ENCODE measurements at regions not wholly inside any gene's neighbourhood (a gene's known extent, or its start where the extent isn't known, plus 50 kb on each side); places are given as distances from the start of the nearest gene placed in this dataset.
A peak's percentile ranks its signal among the peaks of the same experiment; 100 is the strongest.
"Not testable (repeated sequence)": the region's sequence is repeated elsewhere in the genome, so short reads cannot be mapped to it uniquely, and the experiment has no call there.

DNA sequence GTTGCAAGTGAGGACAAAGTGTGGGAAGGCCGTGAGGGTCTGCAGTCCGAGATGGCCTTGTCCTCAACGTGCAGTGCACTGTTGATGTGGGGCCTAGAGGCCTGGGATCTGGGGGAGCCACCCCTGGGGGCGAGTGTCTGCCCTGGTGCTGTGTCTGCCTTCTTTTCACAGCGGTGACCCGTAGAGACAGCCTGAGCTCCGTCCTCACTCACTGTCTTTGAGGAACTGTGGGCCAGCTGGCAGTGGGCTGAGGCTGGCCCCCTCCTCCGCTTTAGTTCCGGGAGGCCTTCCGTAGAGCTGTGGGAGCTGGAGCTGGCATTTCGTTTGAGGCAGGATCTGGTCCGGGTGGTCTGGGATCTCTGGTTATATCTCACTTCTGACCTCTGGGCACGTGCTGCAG is 1370.6 kb downstream of the CDH12 start:
- not testable (repeated sequence) for DNase-seq

DNA sequence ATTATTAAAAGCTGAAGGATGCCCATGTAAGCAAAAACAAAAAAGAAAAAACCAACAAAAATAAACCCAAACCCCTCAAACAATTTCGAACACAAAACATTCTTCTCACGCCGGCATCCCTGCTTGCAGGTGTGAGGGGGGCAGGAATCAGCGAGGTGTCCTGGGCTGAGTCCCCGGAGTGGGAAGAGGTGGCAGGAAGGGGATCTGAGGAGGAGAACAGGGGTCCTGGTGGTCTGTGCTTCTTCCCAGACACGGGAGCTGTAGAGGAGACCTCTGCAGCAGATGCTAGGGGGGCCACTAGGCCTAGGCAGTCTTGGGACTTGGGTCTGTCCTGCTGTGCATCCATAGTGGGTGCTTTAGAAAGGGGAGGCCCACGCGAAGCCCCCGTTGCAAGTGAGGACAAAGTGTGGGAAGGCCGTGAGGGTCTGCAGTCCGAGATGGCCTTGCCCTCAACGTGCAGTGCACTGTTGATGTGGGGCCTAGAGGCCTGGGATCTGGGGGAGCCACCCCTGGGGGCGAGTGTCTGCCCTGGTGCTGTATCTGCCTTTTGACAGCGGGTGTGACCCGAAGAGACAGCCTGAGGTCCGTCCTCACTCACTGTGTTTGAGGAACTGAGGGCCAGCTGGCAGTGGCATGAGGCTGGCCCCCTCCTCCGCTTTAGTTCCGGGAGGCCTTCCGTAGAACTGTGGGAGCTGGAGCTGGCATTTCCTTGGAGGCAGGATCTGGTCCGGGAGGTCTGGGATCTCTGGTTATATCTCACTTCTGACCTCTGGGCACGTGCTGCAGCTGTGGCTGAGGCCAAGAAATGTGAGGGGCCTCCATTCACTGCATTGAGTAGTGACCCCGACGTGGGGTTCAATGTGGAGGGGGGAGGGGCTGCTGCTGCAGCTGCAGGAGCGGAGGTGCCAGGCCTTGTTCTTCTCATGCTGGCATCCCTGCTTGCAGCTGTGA is 1371.5 kb downstream of the CDH12 start:
- DNase-seq: not testable (repeated sequence)

DNA sequence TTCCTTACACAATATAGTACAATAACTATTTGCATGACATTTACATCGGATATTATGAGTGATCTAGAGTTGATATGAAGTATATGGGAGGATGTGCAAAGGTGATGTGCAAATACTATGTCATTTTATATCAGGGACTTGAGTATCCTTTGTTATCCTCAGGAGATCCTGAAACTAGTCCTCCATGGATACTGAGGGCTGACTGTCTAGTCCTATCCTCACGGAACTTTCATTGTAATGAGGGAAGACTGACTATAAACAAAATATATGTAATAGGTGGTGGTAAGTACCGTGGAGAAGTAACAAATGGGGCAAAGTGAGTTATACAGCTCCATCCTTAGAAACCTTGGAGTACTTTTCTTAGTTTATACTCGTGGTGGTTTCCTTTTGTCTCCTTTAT is 1373.1 kb downstream of the CDH12 start:
- DNase-seq: not testable (repeated sequence)

DNA sequence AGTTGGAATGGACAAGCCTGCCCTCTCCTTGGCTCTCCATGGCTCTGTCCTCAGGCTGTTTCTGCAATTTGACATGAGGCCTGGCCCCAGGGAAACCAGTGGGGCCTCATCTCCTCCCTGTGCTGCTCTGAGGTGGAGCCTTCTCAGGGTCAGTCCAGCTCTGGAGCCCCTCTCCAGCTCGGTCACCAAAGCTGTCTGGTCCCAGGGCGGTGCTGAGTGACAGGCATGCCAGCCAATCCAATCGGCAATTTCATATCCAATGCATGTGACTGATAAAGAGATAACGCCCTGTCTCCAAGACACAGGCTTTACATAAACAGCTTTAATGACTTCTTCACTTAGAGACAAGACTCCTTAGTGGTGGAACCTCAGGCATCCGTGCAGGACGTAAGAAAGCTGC is 1379.2 kb downstream of the CDH12 start:
- not testable (repeated sequence) for DNase-seq

DNA sequence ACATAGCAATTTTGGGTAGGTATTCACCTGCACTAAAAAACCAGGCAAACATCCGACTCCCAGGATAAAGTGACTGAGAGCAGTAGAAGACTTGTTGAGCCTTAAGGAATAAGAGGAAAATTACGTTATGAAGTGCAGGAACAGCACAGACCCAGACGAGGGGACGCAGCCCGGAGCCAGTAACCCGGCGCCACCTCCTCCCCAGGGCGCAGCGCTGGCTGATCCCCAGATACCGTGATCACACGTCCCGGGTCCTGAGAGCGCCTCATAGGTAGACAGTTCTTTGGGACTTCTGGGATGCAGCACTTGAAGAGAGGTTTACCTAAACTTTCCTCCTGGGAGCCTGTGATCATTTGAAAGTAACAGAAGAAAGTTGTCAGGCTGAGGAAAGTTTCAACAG is 1379.7 kb downstream of the CDH12 start:
- not testable (repeated sequence) for DNase-seq

DNA sequence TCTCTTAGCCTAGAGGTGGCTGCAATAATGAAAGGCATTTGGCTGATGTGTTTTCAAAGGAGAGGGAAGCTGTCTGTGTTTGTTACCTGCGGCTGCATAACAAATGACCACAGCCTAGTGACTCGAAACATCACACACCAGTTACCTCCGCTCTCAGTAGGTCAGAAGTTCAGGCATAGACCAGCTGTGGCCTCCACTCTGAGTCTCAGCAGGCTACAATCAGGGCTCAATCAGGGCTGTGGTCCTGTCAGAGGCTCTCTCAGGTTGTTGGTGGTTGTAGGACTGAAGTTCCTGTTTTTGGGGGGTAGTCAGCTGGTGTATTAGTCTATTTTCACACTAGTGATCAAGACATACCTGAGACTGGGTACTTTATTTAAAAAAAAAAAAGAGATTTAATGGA is 1381.5 kb downstream of the CDH12 start:
- DNase-seq: not testable (repeated sequence)

DNA sequence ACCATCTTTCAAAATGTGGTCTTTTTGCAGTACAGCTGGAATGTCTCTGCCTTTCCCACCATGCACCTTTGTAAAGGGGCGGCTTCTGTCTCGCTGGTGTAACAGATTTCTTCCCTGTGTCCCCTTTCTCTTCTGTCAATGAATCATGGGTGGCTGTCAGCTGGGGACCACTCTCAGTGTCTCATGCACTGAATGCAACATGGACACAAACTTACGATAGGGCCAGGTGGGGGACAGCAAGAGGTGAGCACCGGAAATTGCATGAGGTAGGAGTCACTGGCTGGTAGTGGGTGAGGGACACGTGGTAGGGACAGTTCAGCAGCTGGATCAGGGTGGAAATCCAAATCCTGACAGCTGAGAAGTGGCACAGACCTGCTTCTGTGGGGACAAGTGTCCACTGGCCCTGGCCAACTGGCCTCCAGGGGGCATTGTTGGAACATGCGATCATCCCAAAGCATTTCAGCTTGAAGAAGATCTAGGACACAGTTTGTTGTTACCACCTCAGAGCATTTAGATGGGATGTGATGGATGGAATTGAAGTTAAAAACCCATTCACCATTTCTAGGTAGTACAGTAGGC is 1383.5 kb downstream of the CDH12 start:
- not testable (repeated sequence) for DNase-seq

DNA sequence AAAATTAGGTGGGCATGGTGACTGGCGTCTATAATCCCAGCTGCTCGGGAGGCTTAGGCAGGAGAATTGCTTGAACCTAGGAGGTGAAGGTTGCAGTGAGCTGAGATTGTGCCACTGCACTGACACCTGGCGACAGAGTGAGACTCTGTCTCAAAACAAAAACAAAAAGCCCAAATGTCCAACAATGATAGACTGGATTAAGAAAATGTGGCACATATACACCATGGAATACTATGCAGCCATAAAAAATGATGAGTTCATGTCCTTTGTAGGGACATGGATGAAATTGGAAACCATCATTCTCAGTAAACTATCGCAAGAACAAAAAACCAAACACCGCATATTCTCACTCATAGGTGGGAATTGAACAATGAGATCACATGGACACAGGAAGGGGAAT is 1385.6 kb downstream of the CDH12 start:
- DNase-seq: not testable (repeated sequence)

DNA sequence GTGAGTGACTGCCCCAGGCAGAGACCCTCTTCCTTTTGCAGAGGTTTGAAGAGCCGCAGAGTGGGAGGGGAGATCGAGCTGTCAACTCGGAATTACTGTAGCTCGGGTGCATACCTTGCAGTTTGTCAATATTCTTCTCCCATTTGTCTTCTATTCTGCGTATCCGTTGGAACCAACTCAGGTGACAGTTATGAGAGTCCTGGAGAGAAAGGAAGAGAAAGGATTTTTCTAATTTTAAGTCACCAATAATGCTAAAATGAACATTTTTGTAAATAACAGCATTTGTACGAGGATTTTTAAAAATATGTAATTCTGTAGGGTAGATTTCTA is 1393.4 kb downstream of the CDH12 start:
- not testable (repeated sequence) for DNase-seq

DNA sequence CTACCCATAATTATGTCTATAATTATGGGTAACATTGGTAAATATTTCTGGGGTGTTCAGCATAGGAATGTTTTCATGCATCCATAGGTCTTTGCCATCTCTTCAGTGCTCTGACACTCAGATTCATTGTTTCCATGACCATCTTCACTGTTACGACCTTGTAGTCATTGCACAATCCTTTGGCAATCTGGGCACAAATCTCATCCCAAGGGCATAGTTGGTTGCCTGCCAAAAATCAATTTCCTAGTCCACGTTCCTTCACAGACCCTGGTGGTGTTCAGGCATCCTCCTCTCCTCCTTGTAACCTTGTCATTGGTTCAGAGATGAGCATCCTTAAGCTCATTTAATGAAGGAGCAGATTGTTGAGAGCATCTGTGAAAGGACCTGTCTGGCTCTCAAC is 1400.7 kb downstream of the CDH12 start:
- DNase-seq: peak; percentile 75

DNA sequence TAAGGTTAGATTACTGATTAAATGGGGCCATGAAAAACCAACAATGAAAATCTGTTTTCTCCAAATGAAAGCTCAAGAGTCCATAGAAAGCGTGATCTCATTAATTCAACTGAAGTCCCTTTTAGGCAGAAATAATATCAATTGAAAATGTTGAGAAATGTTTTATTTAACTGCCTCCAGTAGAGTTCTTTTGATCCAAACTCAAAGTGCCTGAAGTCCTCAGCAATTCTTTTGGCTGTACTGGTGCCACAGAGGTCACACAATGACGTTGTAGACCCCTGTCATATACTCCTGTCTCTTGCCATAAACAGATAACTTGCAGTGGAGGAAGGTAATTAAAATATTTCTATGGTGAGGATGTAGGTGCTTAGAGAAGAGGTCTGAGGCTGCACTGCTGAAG is 1420.5 kb downstream of the CDH12 start:
- no peak for DNase-seq

DNA sequence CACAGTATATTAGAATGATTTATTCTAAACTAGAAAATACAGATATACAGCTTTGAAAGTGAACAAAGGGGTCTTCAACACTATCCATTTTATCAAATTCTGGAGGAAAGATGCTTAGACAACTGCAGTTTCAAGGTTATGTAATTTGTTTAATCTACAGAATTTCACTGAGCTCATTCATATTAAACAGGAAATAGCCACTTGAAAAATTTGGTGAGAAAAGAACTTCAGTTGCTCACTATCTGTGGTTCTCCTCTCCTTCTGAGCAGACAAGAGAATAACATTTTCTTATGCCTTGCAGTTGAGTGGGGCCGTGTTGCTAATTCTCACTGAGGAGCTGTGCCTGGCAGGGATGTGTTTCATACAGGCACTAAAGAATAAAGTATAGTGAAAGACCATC is 1428.2 kb downstream of the CDH12 start:
- no peak for DNase-seq

DNA sequence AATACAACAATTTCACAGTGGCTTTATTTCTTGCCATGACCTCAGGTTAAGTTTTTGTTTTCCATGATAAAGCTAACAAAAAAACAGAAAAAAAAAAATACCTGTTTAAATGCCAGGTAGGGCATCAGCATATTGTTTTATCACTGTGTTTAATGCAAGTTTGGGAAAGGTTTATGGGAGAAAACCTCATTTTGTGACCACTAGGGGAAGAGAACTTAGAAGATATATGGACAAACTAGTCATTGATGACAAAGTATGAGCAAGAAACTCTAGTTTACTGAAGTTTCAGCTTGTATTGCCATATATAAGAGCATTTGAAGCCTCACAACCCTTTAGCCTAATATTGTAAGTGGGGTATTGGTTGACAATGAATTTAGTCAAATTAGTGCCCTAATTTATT is 1431.4 kb upstream of the CDH18 start:
- DNase-seq: no peak

DNA sequence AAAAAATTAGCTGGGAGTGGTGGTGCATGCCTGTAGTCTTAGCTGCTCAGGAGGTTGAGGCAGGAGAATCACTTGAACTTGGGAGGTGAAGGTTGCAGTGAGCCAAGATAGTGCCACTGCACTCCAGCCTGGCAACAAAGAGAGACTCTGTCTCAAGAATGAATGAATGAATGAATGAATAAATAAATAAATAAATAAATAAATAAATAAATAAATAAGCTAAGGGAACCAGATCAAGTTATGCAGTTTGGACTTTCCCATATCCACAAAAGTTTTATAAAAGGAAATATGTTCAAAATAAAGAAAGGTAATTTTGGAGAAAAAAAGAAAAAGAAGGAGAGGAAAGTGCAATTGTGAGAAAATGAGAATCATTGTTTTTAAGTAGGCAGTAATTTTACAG is 1414.1 kb upstream of the CDH18 start:
- DNase-seq: not testable (repeated sequence)

DNA sequence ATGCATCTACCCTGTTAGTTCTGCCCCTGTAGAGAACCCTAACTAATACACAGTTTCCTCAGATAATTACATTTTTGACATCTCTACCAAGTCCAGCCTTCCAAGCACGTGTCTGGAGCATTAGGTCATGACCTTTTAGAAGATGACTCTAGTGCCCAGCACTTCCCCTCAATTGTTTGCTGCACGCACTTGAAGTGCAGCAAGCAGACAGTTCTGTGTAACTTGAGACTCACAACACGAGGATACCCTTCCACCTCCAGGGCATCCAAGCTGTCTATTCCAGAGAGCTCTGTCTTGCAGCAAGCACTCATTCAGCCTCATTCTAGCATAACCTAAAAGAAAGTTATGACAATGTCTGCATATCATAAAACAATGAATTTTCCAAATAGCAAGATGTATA is 1410.5 kb upstream of the CDH18 start:
- peak; percentile 94 for DNase-seq

DNA sequence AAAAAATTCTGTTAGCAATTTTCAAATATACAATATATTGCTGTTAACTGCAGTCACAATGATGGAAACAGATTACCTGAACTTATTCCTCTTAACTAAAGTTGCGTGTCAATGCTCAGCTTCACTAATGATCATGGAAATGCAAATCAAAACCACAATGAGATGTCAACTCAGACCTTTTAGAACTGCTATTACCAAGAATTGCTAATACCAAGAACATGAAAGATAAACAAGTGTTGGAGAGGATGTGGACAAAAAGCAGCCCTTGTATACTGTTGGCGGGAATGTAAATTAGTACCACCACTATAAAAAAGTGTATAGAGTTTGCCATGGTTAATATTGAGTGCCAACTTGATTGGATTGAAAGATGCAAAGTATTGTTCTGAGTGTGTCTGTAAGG is 1409.7 kb upstream of the CDH18 start:
- DNase-seq: no peak

DNA sequence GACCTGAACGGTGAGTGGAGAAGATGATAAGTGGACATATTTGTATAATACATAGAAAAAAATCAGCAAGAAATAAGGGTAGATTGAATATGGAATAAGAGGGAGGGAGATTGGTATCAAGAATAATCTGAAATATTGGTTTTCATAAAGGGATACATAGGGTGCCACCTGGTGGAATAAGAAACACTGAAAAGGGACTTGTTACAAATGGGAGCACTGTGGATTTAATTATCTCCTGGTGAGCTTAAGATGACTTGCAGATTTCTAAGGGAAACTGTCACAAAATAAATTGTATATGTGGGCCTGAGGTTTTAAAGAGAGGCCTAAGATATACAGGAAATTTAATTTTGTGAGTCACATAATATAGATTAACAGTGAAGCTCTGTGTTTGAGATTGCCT is 1403.5 kb upstream of the CDH18 start:
- peak; percentile 75 for DNase-seq

DNA sequence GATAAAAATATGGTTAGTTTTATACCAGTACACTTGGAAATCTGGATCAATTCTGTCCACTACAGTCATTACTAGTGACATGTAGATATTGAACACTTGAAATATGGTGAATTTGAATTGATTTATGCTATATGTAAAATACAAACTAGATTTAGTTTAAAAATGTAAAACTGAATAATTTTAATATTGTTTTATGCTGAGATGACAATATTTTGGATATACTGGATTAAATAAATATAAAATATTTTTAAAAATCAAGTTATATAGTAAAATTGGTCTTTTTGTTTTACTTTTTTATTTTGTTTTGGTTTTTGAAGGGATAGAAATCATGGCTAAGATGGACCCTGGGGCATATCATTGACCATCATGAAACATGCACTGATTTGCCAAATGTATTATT is 1372.8 kb upstream of the CDH18 start:
- not testable (repeated sequence) for DNase-seq

DNA sequence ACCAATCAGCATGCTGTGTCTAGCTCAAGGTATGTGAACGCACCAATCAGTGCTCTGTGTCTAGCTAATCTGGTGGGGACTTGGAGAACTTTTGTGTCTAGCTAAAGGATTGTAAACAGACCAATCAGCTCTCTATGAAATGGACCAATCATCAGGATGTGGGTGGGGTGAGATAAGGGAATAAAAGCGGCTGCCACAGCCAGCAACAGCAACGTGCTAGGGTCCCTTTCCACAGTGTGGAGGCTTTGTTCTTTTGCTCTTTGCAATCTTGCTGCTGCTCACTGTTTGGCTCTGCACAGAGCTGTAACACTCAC is 1353.9 kb upstream of the CDH18 start:
- not testable (repeated sequence) for DNase-seq

DNA sequence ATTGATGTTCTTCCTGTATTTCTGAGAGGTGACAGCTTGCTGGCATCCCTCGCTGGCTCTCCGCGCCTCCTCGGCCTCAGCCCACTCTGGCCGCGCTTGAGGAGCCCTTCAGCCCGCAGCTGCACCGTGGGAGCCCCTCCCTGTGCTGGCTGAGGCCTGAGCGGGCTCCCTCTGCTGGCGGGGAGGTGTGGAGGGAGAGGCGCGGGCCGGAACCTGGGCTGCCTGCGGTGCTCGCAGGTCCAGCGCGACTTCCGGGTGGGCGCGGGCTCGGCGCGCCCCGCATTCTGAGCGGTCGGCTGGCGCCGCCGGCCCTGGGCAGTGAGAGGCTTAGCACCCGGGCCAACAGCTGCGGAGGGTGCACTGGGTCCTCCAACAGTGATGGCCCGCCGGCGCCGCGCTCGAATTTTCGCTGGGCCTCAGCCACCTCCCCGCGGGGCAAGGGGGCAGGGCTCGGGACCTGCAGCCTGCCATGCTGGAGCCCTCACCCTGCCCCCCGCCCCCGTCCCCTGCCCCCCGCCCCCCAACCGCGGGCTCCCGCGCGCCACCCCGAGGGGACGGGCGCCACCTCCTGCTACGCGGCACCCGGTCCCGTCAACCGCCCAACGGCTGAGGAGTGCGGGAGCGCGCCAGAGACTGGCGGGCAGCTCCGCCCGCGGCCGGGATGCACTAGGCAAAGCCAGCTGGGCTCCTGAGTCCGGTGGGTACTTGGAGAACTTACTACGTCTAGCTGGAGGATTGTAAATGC is 1353.4 kb upstream of the CDH18 start:
- DNase-seq: not testable (repeated sequence)

DNA sequence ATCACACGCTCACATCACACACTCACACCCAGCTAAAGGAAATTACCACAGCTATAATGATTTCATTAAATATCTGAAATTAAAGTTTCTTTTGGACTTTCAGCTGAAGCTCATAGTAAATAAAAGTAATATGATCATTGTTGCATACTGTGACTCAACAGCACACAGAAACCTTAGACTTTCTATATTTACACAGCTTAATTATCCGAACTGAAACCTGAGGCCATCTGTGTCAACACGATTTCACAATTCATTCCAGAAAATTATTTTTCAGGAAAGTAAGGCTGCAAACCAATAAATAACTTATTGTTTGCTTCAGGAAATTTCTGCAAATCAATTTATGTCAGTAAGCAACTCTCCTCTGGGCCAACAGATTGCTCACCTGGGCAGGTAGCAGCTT is 1352.2 kb upstream of the CDH18 start:
- DNase-seq: peak; percentile 84

DNA sequence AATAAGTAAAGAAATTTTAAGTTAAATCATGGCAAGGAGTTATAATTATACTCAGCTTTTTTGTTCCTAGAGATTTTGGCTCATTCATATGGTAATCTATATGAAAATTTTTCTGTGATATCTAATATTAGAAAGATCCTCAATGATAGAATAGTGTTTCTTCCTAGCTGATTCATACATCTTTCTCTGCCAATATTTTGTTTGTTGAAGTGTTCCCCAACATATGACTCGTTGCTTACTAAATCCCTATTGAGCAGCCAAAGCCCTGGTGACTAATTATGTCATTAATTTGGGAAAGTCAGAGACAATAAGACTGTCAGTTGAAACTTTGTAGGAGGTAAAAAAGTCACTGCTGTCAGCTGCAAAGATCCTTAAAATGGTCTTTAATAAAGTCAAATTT is 1348.5 kb upstream of the CDH18 start:
- not testable (repeated sequence) for DNase-seq

DNA sequence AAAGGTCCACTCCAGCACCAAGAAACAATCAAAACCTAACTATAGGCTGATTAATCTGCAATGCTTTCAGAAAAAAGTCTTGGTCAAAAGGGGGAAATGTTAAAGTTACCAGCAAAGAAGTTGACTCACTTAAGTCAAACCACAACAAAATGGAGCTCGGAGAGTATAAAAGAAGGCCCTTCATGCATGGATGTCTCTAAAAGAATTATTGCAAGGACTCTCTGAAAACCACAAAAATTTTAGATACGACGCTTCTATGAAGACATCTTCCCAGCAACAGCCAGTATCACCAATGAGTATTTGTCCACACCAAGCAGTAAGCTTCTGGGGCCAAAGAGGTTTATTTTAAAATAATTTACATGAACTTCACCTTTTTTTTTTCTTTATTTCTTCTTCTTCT is 1327.4 kb upstream of the CDH18 start:
- not testable (repeated sequence) for DNase-seq

DNA sequence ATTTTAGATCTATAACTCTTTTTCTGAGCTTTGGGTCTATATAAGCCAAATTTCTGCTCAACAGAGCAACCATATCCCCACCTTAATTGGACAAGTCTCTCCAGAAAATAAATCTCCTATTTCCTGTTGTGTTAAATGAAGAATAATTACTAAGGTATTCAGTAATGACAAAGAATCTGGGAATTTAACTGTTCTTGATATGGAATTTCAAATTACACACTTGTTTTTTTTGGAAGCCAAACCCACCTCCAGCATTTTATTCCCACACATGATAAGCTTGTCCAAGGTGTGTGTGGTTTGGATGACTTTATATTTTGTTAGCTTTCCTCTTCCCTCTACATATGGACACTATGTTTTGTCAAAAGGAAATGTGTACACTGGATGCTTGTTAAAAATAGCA is 1313.2 kb upstream of the CDH18 start:
- not testable (repeated sequence) for DNase-seq

Data from NCI-H2171 treated with DMSO at 0.1 percent for 48 hours (cell line).